ENCODE measurements at regions not wholly inside any gene's neighbourhood (a gene's known extent, or its start where the extent isn't known, plus 50 kb on each side); places are given as distances from the start of the nearest gene placed in this dataset.

- Mint-ChIP-seq H3K27ac (ENCODE audit: unreplicated experiment) (no peak overlapping the region), H3K36me3 (ENCODE audit: low read depth) (no peaks in the 10 kb centered on the region), H3K27me3 (ENCODE audit: low read depth) (no peaks in the 10 kb centered on the region), H3K4me1 (ENCODE audit: low read depth) (peaks cover 6% of the 10 kb centered on the region), H3K9me3 (ENCODE audit: low read depth) (no peaks in the 10 kb centered on the region), H3K4me3 (ENCODE audit: unreplicated experiment) (no peak overlapping the region)
- DNase-seq (ENCODE audit: low spot score) = no peak
- no peak for TF ChIP-seq CTCF (IDR thresholded peaks at IDR 0.05)
These were observed 279.6 kb upstream of the JAG1 start for GRCh38 chr20:10953437-10953836.

- no peak for TF ChIP-seq CTCF (IDR thresholded peaks at IDR 0.05)
- Mint-ChIP-seq H3K9me3 (ENCODE audit: low read depth) (no peaks in the 10 kb centered on the region), H3K4me1 (ENCODE audit: low read depth) (peaks cover 6% of the 10 kb centered on the region), H3K27me3 (ENCODE audit: low read depth) (no peaks in the 10 kb centered on the region), H3K4me3 (ENCODE audit: unreplicated experiment) (no peak overlapping the region), H3K36me3 (ENCODE audit: low read depth) (no peaks in the 10 kb centered on the region), H3K27ac (ENCODE audit: unreplicated experiment) (no peak overlapping the region)
- no peak for DNase-seq (ENCODE audit: low spot score)
These were observed 280.5 kb upstream of the JAG1 start for GRCh38 chr20:10954137-10954840.

- Mint-ChIP-seq H3K9me3 (ENCODE audit: low read depth) (no peaks in the 10 kb centered on the region), H3K4me1 (ENCODE audit: low read depth) (peaks cover 6% of the 10 kb centered on the region), H3K27ac (ENCODE audit: unreplicated experiment) (no peak overlapping the region), H3K27me3 (ENCODE audit: low read depth) (no peaks in the 10 kb centered on the region), H3K36me3 (ENCODE audit: low read depth) (no peaks in the 10 kb centered on the region), H3K4me3 (ENCODE audit: unreplicated experiment) (no peak overlapping the region)
- no peak for TF ChIP-seq CTCF (IDR thresholded peaks at IDR 0.05)
- no peak for DNase-seq (ENCODE audit: low spot score)
These were observed 281.2 kb upstream of the JAG1 start for GRCh38 chr20:10954908-10955580.

GRCh38 chr20:10958279-10958678, 284.5 kb upstream of the JAG1 start:
- Mint-ChIP-seq H3K27ac (ENCODE audit: unreplicated experiment) (no peak overlapping the region), H3K4me3 (ENCODE audit: unreplicated experiment) (no peak overlapping the region), H3K4me1 (ENCODE audit: low read depth) (peaks cover 23% of the 10 kb centered on the region), H3K27me3 (ENCODE audit: low read depth) (no peaks in the 10 kb centered on the region), H3K36me3 (ENCODE audit: low read depth) (no peaks in the 10 kb centered on the region), H3K9me3 (ENCODE audit: low read depth) (peaks cover 3% of the 10 kb centered on the region)
- DNase-seq (ENCODE audit: low spot score) = no peak
- TF ChIP-seq CTCF (IDR thresholded peaks at IDR 0.05) = no peak

- Mint-ChIP-seq H3K9me3 (ENCODE audit: low read depth) (peaks cover 3% of the 10 kb centered on the region), H3K27ac (ENCODE audit: unreplicated experiment) (no peak overlapping the region), H3K36me3 (ENCODE audit: low read depth) (no peaks in the 10 kb centered on the region), H3K4me1 (ENCODE audit: low read depth) (peaks cover 27% of the 10 kb centered on the region), H3K4me3 (ENCODE audit: unreplicated experiment) (no peak overlapping the region), H3K27me3 (ENCODE audit: low read depth) (no peaks in the 10 kb centered on the region)
- no peak for TF ChIP-seq CTCF (IDR thresholded peaks at IDR 0.05)
- no peak for DNase-seq (ENCODE audit: low spot score)
These were observed 286.6 kb upstream of the JAG1 start for GRCh38 chr20:10960416-10960815.
